GM21381 (cell line): ENCODE measurements at regions not wholly inside any gene's neighbourhood (a gene's known extent, or its start where the extent isn't known, plus 50 kb on each side); places are given as distances from the start of the nearest gene placed in this dataset.

ENCODE experiments used
- ATAC-seq: cut with Tn5 transposase; IDR thresholded peaks from one replicate; pipeline ENCODE4 v1.9.1; 2021; ENCODE audit warnings: mild to moderate bottlenecking, moderate library complexity; ENCODE audit not compliant: unreplicated experiment

DNA sequence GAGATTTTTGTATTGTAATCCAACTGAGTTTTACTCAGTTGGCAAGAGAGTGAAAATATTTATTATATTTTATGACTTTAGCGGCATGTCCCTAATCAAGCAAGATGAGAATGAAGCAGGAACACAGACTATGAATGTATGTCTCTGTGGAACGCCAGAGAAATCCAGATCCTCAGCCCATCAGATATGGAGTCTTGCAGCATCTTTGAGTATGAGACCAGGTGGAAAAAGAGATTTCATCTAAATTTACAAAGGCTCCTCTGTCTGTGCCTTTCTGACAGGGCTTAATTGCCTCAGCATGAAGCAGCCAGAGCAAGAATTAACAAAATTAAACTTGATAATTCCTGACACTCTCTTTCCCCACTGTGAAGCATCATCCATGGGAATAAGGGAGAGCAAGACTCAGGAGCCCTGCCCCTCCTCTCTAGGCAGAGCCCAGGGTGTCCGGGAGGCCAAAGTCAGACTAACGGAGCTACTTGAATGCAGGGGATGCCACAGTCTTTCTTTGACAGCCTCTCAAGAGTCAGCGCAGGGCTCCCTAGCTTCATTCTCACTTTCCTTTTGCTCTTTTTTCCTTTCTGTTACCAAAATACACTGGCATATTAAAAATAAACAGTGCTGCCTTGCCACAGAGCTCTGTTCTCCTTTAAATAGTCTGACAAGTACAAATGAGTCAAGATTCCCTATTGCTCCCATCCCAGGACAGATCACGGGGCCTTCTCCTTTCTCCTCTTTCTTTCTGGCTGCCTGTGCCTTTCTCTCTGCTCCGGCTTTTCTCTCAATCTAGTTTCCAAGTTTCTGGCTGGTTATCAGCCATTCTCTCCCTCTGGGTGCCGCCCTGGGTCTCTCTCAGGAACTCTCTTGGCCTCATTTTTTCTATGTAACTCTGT lies 132.2 kb upstream of the INHBA start:
- ATAC-seq, result no peak

DNA sequence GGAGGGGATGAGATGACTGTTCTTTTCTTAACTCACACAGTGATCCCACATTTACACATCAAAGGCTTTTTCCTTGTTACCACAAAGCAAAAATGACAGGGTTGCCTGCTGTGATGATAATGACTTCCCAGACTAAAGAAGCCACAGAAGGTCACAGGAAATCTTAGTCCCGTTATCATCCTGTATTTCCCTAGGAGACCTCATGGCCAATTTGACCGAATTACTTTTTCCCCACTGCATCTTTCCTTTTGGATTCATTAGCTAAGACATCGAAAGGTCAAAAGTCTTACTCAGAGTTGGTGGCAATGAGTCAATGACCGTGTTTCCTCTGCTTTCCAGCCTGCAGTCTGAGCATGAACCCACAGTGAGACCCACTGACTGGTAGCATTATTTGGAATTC lies 130.1 kb upstream of the INHBA start:
- ATAC-seq, result no peak

DNA sequence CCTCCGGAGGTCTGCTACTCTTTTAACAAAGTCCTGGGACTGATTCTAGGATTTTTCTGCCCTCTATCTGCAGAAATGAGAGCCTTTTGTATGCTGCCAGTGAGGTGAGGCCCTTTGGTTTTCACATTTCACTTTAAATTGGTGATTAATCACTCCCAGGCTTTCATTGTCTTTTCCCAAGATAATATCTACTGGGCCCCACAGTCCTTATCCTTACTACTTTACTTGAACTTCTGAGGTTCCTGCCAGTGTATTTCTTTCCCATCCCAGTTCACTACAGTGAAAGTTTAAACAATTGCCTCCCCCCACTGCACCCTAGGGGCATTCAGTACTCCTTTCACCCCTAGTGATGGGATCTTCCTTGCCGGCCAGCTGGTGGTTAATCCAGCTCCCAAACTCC lies 127.4 kb upstream of the INHBA start:
- no peak for ATAC-seq

DNA sequence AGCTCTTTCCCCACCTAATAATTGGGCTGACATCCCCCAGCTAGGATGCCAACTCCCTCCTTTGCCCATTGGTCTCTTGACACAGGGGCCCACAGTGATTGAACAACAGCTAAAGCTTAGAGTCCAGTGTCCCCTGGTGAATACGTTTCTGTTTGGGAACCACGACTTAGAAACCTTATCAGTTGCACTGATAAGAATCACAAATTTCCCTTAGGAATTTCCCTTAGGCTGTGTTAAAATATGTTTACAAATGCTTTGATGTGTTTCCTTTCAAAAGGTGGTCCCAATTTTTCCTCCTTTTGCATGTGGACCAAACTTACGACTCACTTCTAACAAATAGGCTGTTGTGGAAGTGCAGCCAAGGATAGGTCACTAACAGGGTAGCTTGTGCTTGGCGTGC lies 126.0 kb upstream of the INHBA start:
- ATAC-seq, result no peak

DNA sequence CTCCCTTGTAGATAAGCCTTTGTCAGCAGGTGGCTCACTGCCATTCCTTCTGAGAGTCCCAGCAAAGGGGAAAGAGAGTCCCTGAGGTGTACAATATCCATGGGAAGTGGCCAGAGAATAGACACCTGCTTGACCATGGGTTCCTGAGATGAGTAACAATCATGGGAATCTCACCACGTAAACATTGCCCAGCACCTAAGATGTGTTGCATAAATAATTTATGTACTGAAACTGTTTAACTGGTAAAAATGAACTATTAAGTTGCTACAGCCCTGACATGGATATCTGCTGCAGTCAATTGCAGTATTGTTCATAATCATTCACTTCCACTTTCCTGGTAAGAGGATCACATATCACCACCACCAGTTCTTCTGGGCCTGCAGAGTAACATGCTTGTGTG lies 123.8 kb upstream of the INHBA start:
- ATAC-seq, result no peak

DNA sequence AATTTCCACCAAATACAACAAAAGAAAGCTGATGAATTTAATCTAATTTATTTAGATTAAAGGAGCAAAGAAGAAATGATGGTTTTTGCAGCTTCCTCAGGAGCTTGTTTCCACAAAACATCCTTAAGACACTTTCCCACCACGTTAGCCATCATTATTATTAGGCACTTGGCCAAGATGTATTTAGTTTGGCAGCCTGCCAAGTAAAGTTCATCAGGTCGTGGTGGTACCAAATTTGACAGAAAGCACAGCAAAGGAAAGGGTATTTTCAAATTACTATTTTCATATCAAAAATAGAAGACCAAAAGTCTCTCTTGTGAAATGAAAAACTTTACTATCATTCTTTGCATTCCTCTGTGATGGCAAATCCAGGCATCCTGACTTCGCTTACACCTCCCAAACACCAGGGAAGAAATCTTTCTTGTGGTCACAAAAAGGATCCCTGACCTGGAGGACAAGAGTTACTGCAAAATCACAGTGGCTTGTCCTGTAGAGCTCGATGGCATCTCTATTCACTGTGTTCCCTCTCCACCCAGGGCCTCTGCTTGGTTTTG lies 123.1 kb upstream of the INHBA start:
- ATAC-seq, result no peak

DNA sequence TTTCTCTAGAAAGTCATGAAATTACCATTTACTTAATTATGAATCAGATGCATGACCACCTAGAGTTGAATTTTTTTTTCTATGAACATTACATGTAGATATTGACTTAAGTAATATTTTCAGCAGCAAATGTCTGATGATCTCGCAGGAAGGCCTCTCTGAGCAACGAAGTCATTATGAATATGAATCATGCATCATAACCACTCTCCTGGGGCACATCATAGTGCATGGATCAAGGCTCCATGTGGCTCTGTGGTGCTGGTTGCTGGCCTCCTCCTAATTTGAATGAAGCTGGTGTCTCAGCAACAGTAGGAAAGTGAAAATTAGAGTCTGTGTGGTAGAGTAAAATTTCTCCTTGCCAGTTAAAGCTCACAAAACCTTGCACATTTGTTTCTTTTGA lies 121.4 kb upstream of the INHBA start:
- no peak for ATAC-seq

DNA sequence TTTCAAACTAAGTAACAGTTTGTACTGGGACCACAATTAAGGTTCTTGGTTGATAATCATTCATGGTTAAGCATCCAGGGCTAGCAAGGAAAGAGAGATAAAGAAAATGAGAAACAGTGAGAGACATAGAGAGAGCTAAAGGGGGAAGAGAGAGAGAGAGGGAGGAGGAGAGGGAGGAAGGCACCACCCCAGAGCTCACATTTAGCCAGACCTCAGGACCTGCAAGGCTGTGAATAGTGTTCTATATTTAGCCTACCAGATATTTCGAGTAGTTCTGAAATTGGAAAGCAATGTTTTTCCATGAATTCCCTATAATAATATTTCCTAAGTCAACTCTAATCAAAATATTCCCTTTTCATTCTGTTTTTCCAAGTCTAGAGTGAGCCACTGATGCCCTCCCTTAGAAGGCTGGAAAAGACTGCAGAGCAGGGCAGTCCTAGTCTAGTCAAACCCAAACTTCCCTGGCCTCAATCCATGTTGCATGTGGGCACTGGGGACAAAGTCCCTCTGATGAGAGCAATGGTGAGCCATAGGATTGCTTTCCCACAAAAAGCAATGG lies 119.4 kb upstream of the INHBA start:
- no peak for ATAC-seq

DNA sequence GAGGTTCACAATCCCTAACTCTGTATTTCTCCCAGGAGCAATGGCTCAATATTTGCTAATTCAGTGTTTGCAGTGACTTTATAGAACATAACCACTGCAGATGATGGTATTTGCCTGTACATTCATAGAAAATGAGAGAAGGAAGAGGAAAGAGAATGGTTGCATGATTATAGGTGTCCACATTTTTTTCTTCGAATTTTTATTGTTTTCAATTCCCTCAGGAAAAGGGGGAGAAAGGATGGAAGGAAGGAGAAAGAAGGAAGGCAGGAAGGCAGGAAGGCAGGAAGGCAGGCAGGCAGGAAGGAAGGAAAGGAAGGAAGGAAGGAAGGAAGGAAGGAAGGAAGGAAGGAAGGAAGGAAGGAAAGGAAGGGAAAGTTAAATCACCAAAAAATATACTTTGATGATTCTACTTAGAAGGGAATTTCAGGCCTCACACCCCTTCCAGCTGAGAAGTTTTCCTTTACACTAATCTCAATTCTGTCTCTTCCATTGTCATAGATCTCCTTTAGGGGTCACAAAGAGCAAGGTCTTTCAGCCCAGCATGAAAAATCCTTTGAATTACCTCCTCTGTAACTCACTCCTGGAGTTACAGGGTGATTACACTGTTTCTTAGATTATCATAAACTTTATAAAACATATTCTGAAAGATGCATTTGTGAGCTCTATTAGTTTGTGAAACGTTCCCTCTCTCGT lies 118.8 kb upstream of the INHBA start:
- ATAC-seq, result no peak

DNA sequence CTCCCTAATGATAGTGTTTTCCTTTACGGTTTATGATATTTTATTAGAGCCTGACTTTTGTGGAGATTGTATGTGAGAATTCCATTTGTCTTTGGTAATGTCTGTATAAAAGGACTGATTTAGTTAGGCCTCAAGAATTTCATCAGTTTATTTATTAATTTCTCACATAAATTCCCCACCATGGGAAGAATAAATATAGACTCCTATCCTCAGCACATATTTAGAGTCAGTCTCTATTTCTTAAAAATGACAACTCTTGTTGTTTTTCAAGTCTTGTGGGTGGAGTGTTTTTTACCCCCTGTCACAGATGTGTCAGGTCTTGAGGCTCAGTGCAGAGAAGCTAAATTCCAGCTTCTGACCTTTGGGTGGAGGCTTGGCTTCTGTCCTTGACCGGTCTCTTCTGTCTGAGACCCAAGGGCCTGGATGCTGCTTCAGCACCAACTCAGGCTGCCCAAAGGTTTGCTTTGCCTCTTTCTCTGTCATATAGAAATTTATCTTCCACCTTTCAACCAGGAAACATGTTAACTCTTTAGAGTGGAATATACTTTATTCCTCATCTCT lies 117.3 kb upstream of the INHBA start:
- no peak for ATAC-seq

DNA sequence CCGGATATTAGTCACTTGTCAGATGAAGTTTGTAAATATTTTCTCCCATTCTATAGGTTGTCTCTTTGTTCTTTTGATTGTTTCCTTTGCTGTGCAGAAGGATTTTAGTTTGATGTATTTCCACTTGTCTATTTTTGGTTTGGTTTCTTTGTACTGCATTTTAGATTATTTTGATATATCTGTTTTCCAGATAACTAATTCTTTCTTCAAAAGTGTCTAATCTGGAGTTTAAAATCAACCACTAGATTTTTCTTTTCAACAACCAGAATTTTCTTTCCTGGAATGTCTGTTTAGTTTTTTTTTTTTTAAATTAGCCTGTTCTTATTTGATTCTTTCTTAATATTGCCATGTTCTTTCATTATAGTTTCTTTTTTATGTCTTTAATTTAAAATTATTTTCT lies 116.8 kb upstream of the INHBA start:
- ATAC-seq, result no peak

DNA sequence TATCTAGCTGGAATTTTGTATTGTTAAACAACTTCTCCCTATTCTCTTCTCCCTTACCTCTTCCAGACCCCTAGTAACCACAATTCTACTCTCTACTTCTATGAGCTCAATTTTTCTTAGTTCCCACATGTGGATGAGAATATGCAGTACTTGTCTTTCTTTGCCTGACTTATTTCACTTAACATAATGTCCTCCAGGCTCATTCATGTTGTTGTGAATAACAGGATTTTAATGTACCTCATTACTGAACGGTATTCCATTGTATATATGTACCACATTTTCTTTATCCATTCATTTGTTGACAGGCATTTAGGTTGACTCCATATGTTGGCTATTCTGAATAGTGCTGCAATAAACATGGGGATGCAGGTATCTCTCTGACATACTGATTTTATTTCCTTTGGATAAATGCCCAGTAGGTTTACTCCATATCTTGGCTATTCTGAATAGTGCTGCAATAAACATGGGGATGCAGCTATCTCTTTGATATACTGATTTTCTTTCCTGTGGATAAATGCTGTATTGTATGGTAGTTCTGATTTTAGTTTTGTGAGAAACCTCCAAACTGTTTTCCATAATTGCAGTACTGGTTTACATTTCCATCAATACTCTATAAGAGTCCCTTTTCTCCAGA lies 116.0 kb upstream of the INHBA start:
- ATAC-seq, result no peak

DNA sequence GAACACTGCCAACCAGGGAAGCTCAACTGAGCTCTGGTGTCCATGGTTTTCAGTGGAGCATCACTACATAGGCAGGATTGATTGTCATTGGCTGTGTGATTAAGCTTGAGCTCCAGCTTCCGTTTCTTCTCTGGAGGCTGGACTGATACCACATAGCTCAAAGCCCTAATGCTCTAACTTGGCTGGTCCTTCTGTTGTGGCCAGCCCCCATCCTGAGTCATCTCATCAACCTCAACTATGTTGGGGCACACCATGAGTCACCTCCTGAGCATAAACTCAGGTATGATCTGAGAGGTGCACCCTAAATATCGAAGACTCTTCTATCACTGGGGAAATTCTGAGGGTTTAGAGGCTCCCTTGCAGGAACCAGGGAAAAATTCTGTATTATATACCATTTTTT lies 114.5 kb upstream of the INHBA start:
- peak; percentile 65 for ATAC-seq

DNA sequence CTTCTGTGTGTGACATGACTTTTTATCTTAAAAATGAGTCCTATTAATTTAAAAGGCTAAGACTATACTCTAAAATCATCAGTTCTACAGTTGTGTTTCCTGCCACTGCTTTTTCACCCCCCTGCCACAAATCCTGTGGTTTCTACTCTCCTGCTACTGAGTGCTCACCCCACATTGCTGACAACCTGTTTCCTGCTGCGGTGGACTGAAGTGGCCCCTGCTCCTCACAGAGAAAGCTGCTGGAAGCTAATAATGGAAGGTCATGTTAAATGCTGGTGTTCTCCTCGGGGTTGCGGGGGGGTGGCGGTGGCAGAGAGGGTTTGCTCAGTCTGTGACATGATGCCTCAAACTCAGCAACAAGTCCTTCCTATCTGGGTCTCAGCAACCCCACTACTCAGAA lies 113.2 kb upstream of the INHBA start:
- no peak for ATAC-seq

DNA sequence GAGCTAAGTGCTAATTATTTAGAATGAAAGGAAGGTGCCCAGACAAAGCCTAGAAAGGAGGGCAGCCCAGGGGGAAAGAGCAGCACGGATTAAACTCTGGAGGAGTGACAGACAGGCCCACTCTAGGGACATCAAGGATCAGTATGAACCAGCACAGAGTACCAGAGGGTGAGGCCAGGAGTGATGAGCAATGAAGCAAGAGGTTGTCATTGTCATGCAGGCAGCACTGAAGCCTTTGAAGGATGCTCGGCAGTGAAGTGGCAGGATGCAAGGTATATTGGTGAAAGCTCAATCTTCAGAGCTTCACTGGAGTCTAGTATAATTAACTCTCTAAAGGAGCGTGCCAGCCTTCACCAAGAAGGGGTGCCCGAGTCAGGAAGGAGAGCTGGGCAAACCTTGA lies 112.0 kb upstream of the INHBA start:
- ATAC-seq, result no peak

DNA sequence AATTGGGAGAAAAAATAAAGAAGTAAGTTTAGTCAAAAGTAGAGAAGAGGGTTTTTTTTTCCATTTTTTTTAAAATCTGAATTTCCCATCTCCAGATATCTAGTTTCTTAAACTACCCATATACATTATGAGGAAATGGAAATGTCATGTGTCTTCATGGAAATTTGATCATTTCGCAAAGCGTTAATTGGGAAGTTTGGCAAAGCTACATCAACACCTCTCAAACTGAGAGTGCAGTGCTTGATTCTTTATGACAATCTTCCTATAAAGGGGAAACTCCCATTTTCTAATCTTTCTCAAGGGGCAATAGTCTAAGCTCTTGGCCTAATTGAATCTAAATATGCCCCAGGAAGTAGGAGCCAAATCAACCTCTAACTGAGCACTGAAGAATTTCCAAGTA lies 110.4 kb upstream of the INHBA start:
- ATAC-seq, result no peak

DNA sequence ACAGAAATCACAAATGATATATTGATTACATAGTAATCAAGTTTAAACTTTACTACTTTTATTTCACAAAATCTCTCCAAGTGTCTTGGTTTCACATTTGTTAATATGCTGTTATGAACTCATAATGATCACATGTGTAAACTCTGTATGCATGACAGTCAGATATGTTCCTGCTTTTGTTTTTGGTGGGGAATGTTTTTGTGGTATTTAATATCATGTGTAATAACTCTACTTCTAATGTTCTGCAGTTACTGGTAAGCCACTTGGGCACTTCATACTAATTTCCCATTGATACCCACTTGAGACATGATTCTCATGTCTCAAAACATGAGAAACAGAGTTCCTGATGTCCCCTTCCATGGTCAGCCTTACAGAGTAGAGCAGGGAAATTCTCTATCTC lies 109.1 kb upstream of the INHBA start:
- no peak for ATAC-seq

DNA sequence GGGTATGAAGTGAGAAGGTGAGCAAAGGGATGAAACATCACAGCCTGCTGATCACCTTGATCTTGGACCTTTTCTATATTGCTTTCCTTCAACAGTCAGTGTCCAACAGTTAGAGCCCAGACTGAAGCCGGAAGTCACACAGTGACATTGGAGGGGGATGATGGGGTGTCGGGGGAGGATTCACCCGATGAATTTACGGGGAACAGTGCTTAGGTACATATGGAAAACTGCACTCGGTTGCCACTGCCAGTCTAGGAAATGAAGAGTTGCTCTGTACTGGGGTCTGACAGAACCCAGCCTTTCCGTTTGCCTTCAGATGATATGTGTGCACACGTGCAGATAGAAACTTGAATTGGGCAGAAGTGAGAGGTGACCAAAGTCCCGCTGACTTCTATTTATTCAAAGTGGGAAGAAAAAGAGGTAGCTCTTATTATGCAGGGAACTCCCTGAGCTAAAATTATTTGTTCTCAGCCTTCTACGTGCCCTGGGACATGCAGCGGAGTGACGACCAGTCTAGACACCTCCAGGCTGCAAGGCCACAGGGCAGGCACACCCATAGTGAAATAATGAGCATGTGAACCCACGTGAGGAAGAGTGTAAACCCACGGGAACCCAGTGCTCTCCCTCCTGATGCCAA lies 107.2 kb upstream of the INHBA start:
- peak; percentile 91 for ATAC-seq

DNA sequence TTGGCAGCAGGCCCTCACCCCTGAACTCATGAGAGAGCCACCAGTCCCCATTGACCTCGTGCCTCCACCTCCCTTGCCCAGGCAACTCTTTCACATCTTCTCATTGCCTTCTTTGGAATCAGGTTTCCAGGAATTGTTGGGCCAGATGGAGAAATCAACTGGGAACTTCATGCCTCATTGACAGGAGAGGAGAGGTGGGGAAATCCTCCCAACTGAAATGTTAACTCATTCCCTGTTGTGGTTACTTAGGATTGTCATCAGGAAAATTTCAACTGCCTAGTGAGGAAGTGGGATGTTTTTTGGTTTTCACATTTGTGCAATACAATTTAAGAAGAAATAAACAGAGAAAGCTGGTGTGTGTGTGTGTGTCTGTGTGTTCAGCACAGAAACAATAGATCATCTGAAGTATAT lies 106.6 kb upstream of the INHBA start:
- no peak for ATAC-seq

DNA sequence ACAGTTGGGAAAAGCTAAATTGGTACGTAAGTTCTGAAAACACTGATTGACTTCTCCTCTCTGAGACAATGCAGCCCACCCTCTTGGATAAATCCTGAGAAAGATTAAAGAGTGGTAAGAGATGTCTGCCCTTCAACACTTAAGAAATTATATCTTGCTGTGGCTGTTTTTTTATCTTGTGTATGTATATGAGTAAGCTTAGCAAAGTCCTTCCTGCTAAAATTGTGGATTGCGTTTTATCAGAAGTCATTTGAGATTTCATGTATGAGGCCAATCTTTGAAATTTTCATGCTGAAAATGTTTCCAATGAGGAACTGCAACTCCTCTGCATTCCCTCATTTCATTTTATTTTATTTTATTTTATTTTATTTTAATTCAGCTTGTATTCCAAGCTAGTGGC lies 106.2 kb upstream of the INHBA start:
- no peak for ATAC-seq

DNA sequence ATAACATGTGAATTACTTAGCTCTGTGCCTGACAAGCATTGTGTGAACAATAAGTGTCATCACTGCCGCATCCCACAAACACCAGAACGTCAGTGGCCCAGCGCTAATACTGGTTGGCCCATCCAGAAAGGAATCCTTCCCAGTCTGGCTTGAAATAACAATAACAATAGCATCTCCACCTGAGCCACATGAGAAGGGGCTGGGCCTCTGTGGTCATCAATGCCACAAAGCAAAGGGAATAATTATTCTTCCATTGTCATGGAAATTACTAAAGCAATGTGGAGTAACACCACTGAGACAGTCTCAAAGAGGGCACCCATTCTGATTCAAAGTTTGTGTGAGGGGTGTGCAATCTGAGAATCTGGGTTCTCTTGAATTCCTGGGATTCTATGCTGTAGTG lies 105.7 kb upstream of the INHBA start:
- ATAC-seq, result no peak
